Astrocyte (in vitro differentiated cells and primary cell): ENCODE measurements at regions not wholly inside any gene's neighbourhood (a gene's known extent, or its start where the extent isn't known, plus 50 kb on each side); places are given as distances from the start of the nearest gene placed in this dataset.

Experiments used
- EZH2 ChIP-seq: IDR thresholded peaks from 2 replicates; pipeline ENCODE4 v1.6.1; 2012; ENCODE audit warnings: mild to moderate bottlenecking, low read length, inconsistent platforms; ENCODE audit not compliant: insufficient read depth
- TF ChIP-seq, protein P1 (sequence below): IDR thresholded peaks from 2 replicates; pipeline ENCODE4 v1.5.1; 2011; ENCODE audit warnings: low read depth, mild to moderate bottlenecking, inconsistent platforms, low read length, moderate library complexity; ENCODE audit not compliant: insufficient read depth

DNA sequence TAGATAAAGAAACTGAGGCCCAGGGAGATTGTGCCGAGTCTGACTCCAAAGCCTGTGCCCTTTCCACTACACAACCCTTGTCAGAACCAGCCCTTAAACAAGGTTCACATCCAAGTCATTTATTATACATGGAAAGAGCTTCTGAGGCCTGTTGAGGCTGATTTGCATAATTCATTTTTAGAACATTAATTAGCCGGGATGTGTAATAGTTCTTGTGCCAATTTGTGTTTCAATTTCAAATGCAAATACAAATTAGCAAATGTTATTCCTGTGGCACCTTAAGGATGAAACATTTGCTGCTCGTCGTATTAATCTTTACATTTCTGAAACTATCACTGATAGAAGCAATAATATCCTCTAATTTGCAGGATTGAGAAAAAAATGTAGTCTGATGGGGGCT, 174.9 kb downstream of the MYCN start:
- TF ChIP-seq, protein P1, sequence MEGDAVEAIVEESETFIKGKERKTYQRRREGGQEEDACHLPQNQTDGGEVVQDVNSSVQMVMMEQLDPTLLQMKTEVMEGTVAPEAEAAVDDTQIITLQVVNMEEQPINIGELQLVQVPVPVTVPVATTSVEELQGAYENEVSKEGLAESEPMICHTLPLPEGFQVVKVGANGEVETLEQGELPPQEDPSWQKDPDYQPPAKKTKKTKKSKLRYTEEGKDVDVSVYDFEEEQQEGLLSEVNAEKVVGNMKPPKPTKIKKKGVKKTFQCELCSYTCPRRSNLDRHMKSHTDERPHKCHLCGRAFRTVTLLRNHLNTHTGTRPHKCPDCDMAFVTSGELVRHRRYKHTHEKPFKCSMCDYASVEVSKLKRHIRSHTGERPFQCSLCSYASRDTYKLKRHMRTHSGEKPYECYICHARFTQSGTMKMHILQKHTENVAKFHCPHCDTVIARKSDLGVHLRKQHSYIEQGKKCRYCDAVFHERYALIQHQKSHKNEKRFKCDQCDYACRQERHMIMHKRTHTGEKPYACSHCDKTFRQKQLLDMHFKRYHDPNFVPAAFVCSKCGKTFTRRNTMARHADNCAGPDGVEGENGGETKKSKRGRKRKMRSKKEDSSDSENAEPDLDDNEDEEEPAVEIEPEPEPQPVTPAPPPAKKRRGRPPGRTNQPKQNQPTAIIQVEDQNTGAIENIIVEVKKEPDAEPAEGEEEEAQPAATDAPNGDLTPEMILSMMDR, result no peak
- TF ChIP-seq EZH2, result no peak
